Psoas muscle (tissue), 7 donors: ENCODE measurements at regions not wholly inside any gene's neighbourhood (a gene's known extent, or its start where the extent isn't known, plus 50 kb on each side); places are given as distances from the start of the nearest gene placed in this dataset.

Source experiments
- ATAC-seq, 4 donors: fragments of 200-7000 bp; cut with Tn5 transposase; one replicate each; pipeline ENCODE4 v1.9.1; 2020; ENCODE audit warnings: moderate library complexity in 3 of 4, mild to moderate bottlenecking in 2 of 4
- DNase-seq, 2 donors: peaks; one replicate each; pipeline ENCODE4 v3.0.0-alpha.2; 2020
- H3K27ac ChIP-seq: fragments of 200-600 bp; one replicate; pipeline ENCODE4 v1.8.0; 2022
- H3K27me3 ChIP-seq, 3 donors: fragments of 200-600 bp in 1 of 3; one replicate each; pipeline versions ENCODE4 v1.6.1 to v1.8.0; 2013 to 2022; ENCODE audit warnings: low read length in 2 of 3, mild to moderate bottlenecking in 2 of 3, moderate library complexity in 1 of 3; ENCODE audit not compliant: insufficient read depth in 3 of 3
- H3K36me3 ChIP-seq, 2 donors: fragments of 200-600 bp in 1 of 2; one replicate each; pipeline versions ENCODE4 v1.6.1 to v1.8.0; 2013 to 2022; ENCODE audit warnings: low read depth in 1 of 2, mild to moderate bottlenecking in 1 of 2, moderate library complexity in 1 of 2; ENCODE audit not compliant: insufficient read depth in 1 of 2
- H3K4me1 ChIP-seq: fragments of 200-600 bp; one replicate; pipeline ENCODE4 v1.8.0; 2022
- H3K4me3 ChIP-seq: fragments of 200-600 bp; one replicate; pipeline ENCODE4 v1.8.0; 2022; ENCODE audit warnings: mild to moderate bottlenecking
- H3K9me3 ChIP-seq: fragments of 200-600 bp; one replicate; pipeline ENCODE4 v1.8.0; 2022
- CTCF ChIP-seq: fragments of 200-600 bp; IDR thresholded peaks from one replicate; pipeline ENCODE4 v1.8.0; 2022; ENCODE audit warnings: antibody characterized with exemption
- WGBS, 3 donors: extraction: QIAGEN DNeasy Blood & Tissue Kit; methylation state at CpG; one replicate each; pipeline versions ENCODE4 v1.1.6 to v1.1.7; 2013; 5-methylcytosine and 5-hydroxymethylcytosine counted together
- intact Hi-C, 2 donors: fragments of 100-400 bp; cut with DNase I; formaldehyde crosslinking; loops; one replicate each; pipeline versions ENCODE4 v1.11.0 to v1.14.2; 2022
- donor health status: healthy with polysubstance abuse.
- donor health status: DM: no; HTN: no; CAD: no; lungs with moderate emphysema.
- donor health status: Bipolar disorder and iron deficiency.
- donor health status: healthy.
- donor health status: DM: yes; HTN: yes; CAD: no.
- donor health status: DM: no; HTN: no; CAD: no.
- donor health status: DM: yes; HTN: yes; CAD: no.

- DNase-seq (no peak), ATAC-seq (peak; percentile 69 to 91 (median 80))
- Histone ChIP-seq H3K27me3 (no peaks in the 10 kb centered on the region), H3K4me1 (no peaks in the 10 kb centered on the region), H3K9me3 (no peaks in the 10 kb centered on the region), H3K4me3 (no peak overlapping the region), H3K27ac (no peak overlapping the region), H3K36me3 (no peaks in the 10 kb centered on the region)
- no peak for TF ChIP-seq CTCF
- intact Hi-C loops: no loop called here
- WGBS, 3 donors: 34 to 39% (median 37%) methylated on average over 6 of the region's 6 CpGs
These were observed 62.6 kb upstream of the NTF3 start for GRCh38 chr12:5369298-5369697.

GRCh38 chr12:5371631-5372030, 60.3 kb upstream of the NTF3 start:
- H3K36me3 ChIP-seq: no peaks in the 10 kb centered on the region
- no peak overlapping the region for H3K4me3 ChIP-seq
- no peak overlapping the region for H3K27ac ChIP-seq
- no peak for ATAC-seq
- DNase-seq: no peak
- WGBS, 3 donors: 85 to 87% (median 85%) methylated on average over 3 of the region's 3 CpGs
- intact Hi-C loops: no loop called here
- H3K27me3 ChIP-seq: no peaks in the 10 kb centered on the region
- H3K4me1 ChIP-seq: no peaks in the 10 kb centered on the region
- H3K9me3 ChIP-seq: no peaks in the 10 kb centered on the region
- no peak for TF ChIP-seq CTCF

- intact Hi-C loops: loop anchor here in 1 of 2 donors (5.0 kb wide), 1 partner anchor 42 kb away; no protein-coding TSS in a partner anchor
- no peaks in the 10 kb centered on the region for H3K9me3 ChIP-seq
- WGBS, 3 donors: 98 to 100% (median 100%) methylated on average over 1 of the region's 1 CpG
- DNase-seq (no peak), ATAC-seq (no peak)
- no peaks in the 10 kb centered on the region for H3K27me3 ChIP-seq
- no peaks in the 10 kb centered on the region for H3K4me1 ChIP-seq
- no peaks in the 10 kb centered on the region for H3K36me3 ChIP-seq
- TF ChIP-seq CTCF: no peak
- no peak overlapping the region for H3K27ac ChIP-seq
- no peak overlapping the region for H3K4me3 ChIP-seq
These were observed 57.2 kb upstream of the NTF3 start for GRCh38 chr12:5374713-5375112.

GRCh38 chr12:5375547-5376295, 56.2 kb upstream of the NTF3 start:
- Histone ChIP-seq H3K4me1 (peaks cover 9% of the 10 kb centered on the region), H3K9me3 (no peaks in the 10 kb centered on the region), H3K4me3 (no peak overlapping the region), H3K27ac (no peak overlapping the region), H3K36me3 (no peaks in the 10 kb centered on the region), H3K27me3 (no peaks in the 10 kb centered on the region)
- intact Hi-C loops: loop anchor here in 1 of 2 donors (5.0 kb wide), 1 partner anchor 43 kb away; no protein-coding TSS in a partner anchor
- DNase-seq (no peak), ATAC-seq (no peak)
- no peak for TF ChIP-seq CTCF
- WGBS, 3 donors: 39 to 59% (median 40%) methylated on average over 5 of the region's 5 CpGs
